ENCODE measurements at regions not wholly inside any gene's neighbourhood (a gene's known extent, or its start where the extent isn't known, plus 50 kb on each side); places are given as distances from the start of the nearest gene placed in this dataset.

GRCh38 chr3:62990704-62991413 is 115.6 kb upstream of the CADPS start:
- no peak for TF ChIP-seq CTCF (IDR thresholded peaks at IDR 0.05; ENCODE audit: insufficient read depth, low read depth, low read length, missing control alignments)
- H3K4me3 ChIP-seq (ENCODE audit: low read depth, low read length) = no peak overlapping the region
- DNase-seq (ENCODE audit: low read depth) = no peak

GRCh38 chr3:62992520-62992919 is 117.3 kb upstream of the CADPS start:
- no peak overlapping the region for H3K4me3 ChIP-seq (ENCODE audit: low read depth, low read length)
- no peak for DNase-seq (ENCODE audit: low read depth)
- no peak for TF ChIP-seq CTCF (IDR thresholded peaks at IDR 0.05; ENCODE audit: insufficient read depth, low read depth, low read length, missing control alignments)

- H3K4me3 ChIP-seq (ENCODE audit: low read depth, low read length) = no peak overlapping the region
- TF ChIP-seq CTCF (IDR thresholded peaks at IDR 0.05; ENCODE audit: insufficient read depth, low read depth, low read length, missing control alignments) = no peak
- DNase-seq (ENCODE audit: low read depth) = no peak
Observed at GRCh38 chr3:62995119-62995518, 119.9 kb upstream of the CADPS start.

GRCh38 chr3:62995530-62995929 is 120.3 kb upstream of the CADPS start:
- DNase-seq (ENCODE audit: low read depth) = no peak
- H3K4me3 ChIP-seq (ENCODE audit: low read depth, low read length) = no peak overlapping the region
- TF ChIP-seq CTCF (IDR thresholded peaks at IDR 0.05; ENCODE audit: insufficient read depth, low read depth, low read length, missing control alignments) = no peak

GRCh38 chr3:62997369-62997768 is 122.2 kb upstream of the CADPS start:
- no peak overlapping the region for H3K4me3 ChIP-seq (ENCODE audit: low read depth, low read length)
- no peak for DNase-seq (ENCODE audit: low read depth)
- no peak for TF ChIP-seq CTCF (IDR thresholded peaks at IDR 0.05; ENCODE audit: insufficient read depth, low read depth, low read length, missing control alignments)

GRCh38 chr3:62999158-62999557 is 123.9 kb upstream of the CADPS start:
- DNase-seq (ENCODE audit: low read depth) = no peak
- H3K4me3 ChIP-seq (ENCODE audit: low read depth, low read length) = no peak overlapping the region
- no peak for TF ChIP-seq CTCF (IDR thresholded peaks at IDR 0.05; ENCODE audit: insufficient read depth, low read depth, low read length, missing control alignments)

- no peak for DNase-seq (ENCODE audit: low read depth)
- H3K4me3 ChIP-seq (ENCODE audit: low read depth, low read length) = no peak overlapping the region
- no peak for TF ChIP-seq CTCF (IDR thresholded peaks at IDR 0.05; ENCODE audit: insufficient read depth, low read depth, low read length, missing control alignments)
Observed at GRCh38 chr3:62999791-63000190, 124.6 kb upstream of the CADPS start.
